Prostate gland (tissue), 2 donors: ENCODE measurements at regions not wholly inside any gene's neighbourhood (a gene's known extent, or its start where the extent isn't known, plus 50 kb on each side); places are given as distances from the start of the nearest gene placed in this dataset.

Experiments used
- DNase-seq: peaks from one replicate; pipeline ENCODE4 v3.0.0-alpha.2; 2019; ENCODE audit warnings: low spot score
- H3K27ac ChIP-seq, 2 donors: fragments of 200-600 bp; sonication (generic); 2 replicates each; pipeline ENCODE4 v1.5.1; 2017 to 2019
- H3K27me3 ChIP-seq: fragments of 200-600 bp; sonication (generic); replicated peaks from 2 replicates; pipeline ENCODE4 v1.5.1; 2019; ENCODE audit not compliant: insufficient read depth
- H3K36me3 ChIP-seq, 2 donors: fragments of 200-600 bp; sonication (generic); 1 replicate in 1 of 2; 2 replicates in 1 of 2; pipeline versions ENCODE4 v1.5.1 to v1.8.1; 2017 to 2019
- H3K4me1 ChIP-seq: fragments of 200-600 bp; sonication (generic); replicated peaks from 2 replicates; pipeline ENCODE4 v1.5.1; 2019
- H3K4me3 ChIP-seq, 2 donors: fragments of 200-600 bp; sonication (generic); 2 replicates each; pipeline ENCODE4 v1.5.1; 2017 to 2019
- H3K9me3 ChIP-seq: fragments of 200-600 bp; sonication (generic); 2 replicates; pipeline ENCODE4 v1.5.1; 2017
- POLR2A ChIP-seq: fragments of 450-650 bp; IDR thresholded peaks from one replicate; pipeline ENCODE4 v1.6.1; 2016; ENCODE audit warnings: antibody characterized with exemption, mild to moderate bottlenecking
- POLR2AphosphoS5 ChIP-seq: sonication (generic); formaldehyde crosslinking; IDR thresholded peaks from one replicate; pipeline ENCODE4 v1.6.1; 2017; ENCODE audit warnings: antibody characterized with exemption
- WGBS: methylation state at CpG from one replicate; pipeline ENCODE4 v1.1.5; 2018; 5-methylcytosine and 5-hydroxymethylcytosine counted together
- intact Hi-C: fragments of 100-400 bp; cut with DNase I; formaldehyde crosslinking; loops from one replicate; pipeline ENCODE4 v1.14.2; 2022
- TF ChIP-seq, protein P1 (sequence below), 4 experiments: fragments of 200-600 bp in 2 of 4; fragments of 450-650 bp in 2 of 4; sonication (generic) in 2 of 4; IDR thresholded peaks; 1 replicate in 3 of 4; 2 replicates in 1 of 4; pipeline ENCODE4 v1.5.1; 2016 to 2019; ENCODE audit warnings: antibody characterized with exemption in 4 of 4, mild to moderate bottlenecking in 2 of 4, moderate library complexity in 2 of 4

DNA sequence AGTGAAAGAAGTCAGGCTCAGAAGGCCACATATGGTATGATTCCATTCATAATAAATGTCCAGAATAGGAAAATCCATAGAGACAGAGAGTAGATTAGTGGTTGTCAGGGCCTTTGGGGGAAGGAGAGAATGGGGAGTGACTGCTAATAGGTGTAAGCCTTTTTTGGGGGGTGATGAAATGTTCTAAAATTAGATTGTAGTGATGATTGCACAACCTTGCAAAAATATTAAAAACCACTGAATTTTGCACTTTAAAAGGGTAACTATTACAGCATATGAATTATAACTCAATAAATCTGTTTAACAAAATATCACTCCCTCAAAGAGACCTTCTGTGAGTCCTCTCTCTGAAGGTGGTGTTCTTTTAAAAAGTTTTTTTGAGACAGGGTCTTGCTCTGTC lies 72.3 kb upstream of the GRK3 start:
- TF ChIP-seq, protein P1, sequence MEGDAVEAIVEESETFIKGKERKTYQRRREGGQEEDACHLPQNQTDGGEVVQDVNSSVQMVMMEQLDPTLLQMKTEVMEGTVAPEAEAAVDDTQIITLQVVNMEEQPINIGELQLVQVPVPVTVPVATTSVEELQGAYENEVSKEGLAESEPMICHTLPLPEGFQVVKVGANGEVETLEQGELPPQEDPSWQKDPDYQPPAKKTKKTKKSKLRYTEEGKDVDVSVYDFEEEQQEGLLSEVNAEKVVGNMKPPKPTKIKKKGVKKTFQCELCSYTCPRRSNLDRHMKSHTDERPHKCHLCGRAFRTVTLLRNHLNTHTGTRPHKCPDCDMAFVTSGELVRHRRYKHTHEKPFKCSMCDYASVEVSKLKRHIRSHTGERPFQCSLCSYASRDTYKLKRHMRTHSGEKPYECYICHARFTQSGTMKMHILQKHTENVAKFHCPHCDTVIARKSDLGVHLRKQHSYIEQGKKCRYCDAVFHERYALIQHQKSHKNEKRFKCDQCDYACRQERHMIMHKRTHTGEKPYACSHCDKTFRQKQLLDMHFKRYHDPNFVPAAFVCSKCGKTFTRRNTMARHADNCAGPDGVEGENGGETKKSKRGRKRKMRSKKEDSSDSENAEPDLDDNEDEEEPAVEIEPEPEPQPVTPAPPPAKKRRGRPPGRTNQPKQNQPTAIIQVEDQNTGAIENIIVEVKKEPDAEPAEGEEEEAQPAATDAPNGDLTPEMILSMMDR (IDR thresholded peaks at IDR 0.05), result no peak
- TF ChIP-seq POLR2A (no peak), POLR2AphosphoS5 (no peak)
- H3K4me1 ChIP-seq, result no peaks in the 10 kb centered on the region
- H3K9me3 ChIP-seq, result no peaks in the 10 kb centered on the region
- H3K27ac ChIP-seq, result no peak overlapping the region
- DNase-seq, result no peak
- no peak overlapping the region for H3K4me3 ChIP-seq
- intact Hi-C loops, result no loop called here
- no peaks in the 10 kb centered on the region for H3K36me3 ChIP-seq
- H3K27me3 ChIP-seq, result no peaks in the 10 kb centered on the region

DNA sequence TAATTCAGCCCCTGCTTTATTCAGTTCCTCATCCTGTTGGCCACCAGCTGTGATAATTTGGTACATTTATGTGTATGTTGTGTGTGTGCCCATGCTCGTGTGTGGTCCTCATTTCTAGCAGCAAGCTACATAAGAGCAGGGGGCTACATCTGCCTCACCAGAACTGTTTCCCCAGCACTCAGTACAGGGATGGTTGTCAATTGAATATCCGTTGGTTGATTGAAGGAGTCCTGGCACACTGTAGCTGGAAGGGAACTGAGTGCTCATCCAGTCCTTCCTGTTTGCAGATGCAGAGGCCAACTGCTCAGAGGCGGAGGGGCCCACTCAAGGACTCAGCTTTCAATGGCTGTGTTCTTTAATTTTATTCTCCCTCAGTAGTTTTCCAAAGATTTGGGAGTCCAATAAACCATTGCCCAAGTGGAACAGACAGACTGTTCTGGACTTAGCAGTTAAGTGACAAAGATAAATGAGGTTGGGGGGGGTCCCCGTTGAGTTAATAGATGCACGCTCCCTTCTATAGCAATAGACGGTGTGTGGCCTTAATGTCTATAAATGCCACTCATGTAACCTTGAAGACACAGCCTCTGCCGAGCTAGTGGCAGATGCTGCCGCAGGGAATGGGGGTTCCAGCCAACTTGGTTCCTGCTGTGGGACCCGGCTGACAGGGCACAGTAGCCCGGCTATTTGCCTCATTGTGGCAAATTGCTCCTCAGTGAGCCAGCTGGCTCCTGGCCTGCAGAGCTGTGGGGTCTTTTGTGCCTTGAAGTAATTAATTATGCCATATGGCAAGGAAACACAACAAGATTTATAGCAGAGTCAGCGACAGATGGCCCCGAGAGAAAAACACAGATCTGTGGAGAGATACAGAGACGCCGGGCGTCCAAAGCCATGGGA lies 71.4 kb upstream of the GRK3 start:
- TF ChIP-seq POLR2A (no peak), POLR2AphosphoS5 (no peak)
- TF ChIP-seq, protein P1 (IDR thresholded peaks at IDR 0.05), result no peak
- intact Hi-C loops, result no loop called here
- DNase-seq, result no peak
- WGBS, result 12% methylated on average over 15 of the region's 15 CpGs
- H3K36me3 ChIP-seq, result no peaks in the 10 kb centered on the region
- no peaks in the 10 kb centered on the region for H3K4me1 ChIP-seq
- H3K4me3 ChIP-seq, result no peak overlapping the region
- H3K27me3 ChIP-seq, result no peaks in the 10 kb centered on the region
- H3K27ac ChIP-seq, result no peak overlapping the region
- H3K9me3 ChIP-seq, result no peaks in the 10 kb centered on the region

DNA sequence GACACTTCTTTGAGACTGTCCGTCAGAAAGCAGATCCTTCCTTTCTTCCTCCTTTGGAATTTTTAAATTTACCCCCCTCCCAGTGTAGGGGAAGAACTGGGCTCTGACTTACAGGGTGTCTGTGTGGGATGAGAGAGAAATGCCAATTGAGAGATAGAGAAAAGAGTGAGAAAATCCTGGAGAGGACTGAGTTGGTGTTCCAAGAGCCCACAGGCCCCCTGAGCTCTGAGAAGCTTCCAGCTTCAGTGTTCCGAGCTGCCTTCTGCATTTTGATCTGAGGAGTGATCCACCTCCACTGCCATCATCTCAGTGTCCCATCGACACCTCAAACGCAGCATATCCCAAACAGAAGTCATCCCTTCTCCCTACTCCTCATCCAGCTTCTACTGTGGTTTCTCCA lies 70.7 kb upstream of the GRK3 start:
- intact Hi-C loops, result no loop called here
- H3K4me3 ChIP-seq, result no peak overlapping the region
- no peak overlapping the region for H3K27ac ChIP-seq
- no peaks in the 10 kb centered on the region for H3K27me3 ChIP-seq
- no peak for DNase-seq
- no peaks in the 10 kb centered on the region for H3K4me1 ChIP-seq
- TF ChIP-seq POLR2AphosphoS5 (no peak), POLR2A (no peak)
- TF ChIP-seq, protein P1 (IDR thresholded peaks at IDR 0.05), result no peak
- WGBS, result 45% methylated on average over 4 of the region's 4 CpGs
- H3K36me3 ChIP-seq, result no peaks in the 10 kb centered on the region
- H3K9me3 ChIP-seq, result no peaks in the 10 kb centered on the region

DNA sequence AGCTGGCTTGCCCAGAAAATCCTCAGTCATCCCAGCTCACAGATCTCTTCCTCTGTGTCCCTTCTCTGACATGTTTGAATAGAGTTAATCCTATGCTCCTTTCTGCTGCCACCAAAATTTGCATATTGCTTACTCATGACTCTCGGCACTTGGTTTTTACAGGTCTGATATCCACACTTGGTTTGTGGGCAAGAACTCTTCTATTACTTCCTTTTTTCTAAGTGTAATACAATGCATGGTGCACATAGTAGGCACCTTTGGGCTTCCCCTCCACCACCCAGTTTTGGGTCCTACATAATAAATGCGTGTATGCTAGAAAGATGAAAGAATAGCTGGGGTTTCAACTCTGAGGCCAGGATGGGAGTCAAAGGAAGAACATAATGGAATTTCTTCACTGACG lies 69.7 kb upstream of the GRK3 start:
- no peak for DNase-seq
- Histone ChIP-seq H3K27ac (no peak overlapping the region), H3K36me3 (no peaks in the 10 kb centered on the region), H3K27me3 (no peaks in the 10 kb centered on the region), H3K4me3 (no peak overlapping the region), H3K9me3 (no peaks in the 10 kb centered on the region), H3K4me1 (no peaks in the 10 kb centered on the region)
- TF ChIP-seq POLR2AphosphoS5 (no peak), POLR2A (no peak)
- TF ChIP-seq, protein P1 (IDR thresholded peaks at IDR 0.05), result no peak
- WGBS, result 72% methylated on average over 3 of the region's 3 CpGs
- intact Hi-C loops, result no loop called here

DNA sequence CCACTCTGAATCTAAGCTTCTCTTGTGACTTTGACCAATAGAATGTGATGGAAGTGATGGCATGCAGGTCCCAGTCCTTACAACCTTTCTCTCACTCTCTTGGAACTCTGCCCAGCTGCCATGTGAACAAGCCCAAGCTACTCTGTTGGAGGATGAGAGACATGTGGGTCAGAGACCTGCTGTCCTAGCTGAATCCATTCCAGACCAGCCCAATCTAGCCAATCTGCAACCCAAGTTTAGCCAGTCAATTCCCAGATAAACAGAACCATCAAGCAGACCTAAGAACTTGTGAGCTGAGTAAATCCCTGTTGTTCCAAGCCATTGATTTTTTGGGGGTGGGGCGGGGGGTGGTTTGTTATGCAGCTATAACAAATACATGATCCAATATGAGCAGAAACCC lies 69.2 kb upstream of the GRK3 start:
- H3K27ac ChIP-seq, result no peak overlapping the region
- no peak for DNase-seq
- H3K4me3 ChIP-seq, result no peak overlapping the region

More for the DNA sequence above, 69.2 kb upstream of the GRK3 start:
- 100% methylated on average over 1 of the region's 1 CpG for whole genome bisulfite sequencing
- no peaks in the 10 kb centered on the region for H3K27me3 ChIP-seq
- intact Hi-C loops, result no loop called here
- no peaks in the 10 kb centered on the region for H3K4me1 ChIP-seq
- no peak for TF ChIP-seq POLR2AphosphoS5
- TF ChIP-seq, protein P1 (IDR thresholded peaks at IDR 0.05), result no peak
- no peak for TF ChIP-seq POLR2A
- H3K9me3 ChIP-seq, result no peaks in the 10 kb centered on the region
- no peaks in the 10 kb centered on the region for H3K36me3 ChIP-seq
